NCI-H2107 (cell line): ENCODE measurements at regions not wholly inside any gene's neighbourhood (a gene's known extent, or its start where the extent isn't known, plus 50 kb on each side); places are given as distances from the start of the nearest gene placed in this dataset.

Experiments
- DNase-seq: peaks from one replicate; lab custom pipeline; 2025; lab: John Stamatoyannopoulos, UW

GRCh38 chr2:192381082-192381481 lies 186.3 kb upstream of the TMEFF2 start:
- no peak for DNase-seq

- no peak for DNase-seq
Observed at GRCh38 chr2:192379736-192380135, 185.0 kb upstream of the TMEFF2 start.

DNA sequence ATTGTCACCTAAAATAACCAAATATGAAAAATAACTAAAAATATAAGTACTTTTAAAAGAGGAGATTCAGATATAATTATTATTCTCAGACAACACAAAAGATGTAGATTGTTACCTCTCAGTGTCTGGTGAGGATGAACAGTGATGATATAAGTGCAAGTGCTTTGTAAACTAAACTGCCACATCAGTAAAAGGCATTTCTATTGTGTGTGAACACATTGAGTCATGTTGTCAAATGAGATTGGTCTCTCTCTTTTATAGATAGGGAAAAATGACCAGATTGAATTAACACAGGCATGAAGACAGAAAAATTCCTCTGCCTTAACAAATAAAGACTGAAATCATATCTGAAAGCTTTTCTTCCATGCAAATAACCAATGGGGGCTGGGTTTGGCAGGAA lies 182.4 kb upstream of the TMEFF2 start:
- DNase-seq: no peak

GRCh38 chr2:192373754-192374153 lies 179.0 kb upstream of the TMEFF2 start:
- no peak for DNase-seq

GRCh38 chr2:192373221-192373620 lies 178.5 kb upstream of the TMEFF2 start:
- DNase-seq: no peak

- no peak for DNase-seq
Observed at GRCh38 chr2:192369969-192370368, 175.2 kb upstream of the TMEFF2 start.

DNA sequence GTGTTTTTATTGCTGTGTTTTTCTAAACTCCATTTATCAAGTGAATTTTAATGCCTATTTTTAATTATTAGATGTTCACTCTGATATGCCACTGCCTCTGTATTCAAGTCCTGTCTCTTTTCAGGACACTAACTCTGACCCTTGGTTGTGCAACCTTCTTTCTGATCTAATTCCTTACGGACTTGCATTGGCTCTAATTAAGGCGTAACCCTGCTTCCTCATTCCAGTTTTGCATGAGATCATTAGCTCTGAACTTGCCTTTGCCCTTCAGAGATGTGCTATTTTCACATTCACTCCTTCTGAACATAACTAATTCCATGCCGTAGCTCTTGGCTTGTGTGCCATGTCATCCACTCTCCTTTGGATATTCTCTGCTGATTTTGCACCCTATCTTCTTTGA lies 162.5 kb upstream of the TMEFF2 start:
- no peak for DNase-seq

- no peak for DNase-seq
Observed at GRCh38 chr2:192354512-192355244, 159.9 kb upstream of the TMEFF2 start.

- DNase-seq: no peak
Observed at GRCh38 chr2:192347542-192347941, 152.8 kb upstream of the TMEFF2 start.

GRCh38 chr2:192345287-192345686 lies 150.6 kb upstream of the TMEFF2 start:
- DNase-seq: no peak

DNA sequence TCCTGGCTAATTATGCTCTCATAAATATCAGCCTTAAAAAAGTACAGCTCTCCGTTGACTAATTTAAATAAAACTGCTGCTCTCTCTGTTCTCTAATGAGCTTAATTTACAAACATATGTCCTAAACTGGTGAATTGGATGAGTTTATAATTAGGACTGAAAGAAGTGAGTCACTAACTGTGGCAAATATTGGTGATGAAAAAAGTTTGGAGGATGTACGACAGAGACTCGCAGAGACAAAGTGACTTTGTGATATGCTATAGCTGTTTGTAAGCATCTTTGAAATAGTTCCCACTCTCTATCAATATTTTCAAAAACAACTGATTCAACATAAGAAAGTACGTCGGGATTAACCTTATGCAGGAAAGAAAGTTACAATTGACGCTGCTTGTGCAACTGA lies 138.9 kb upstream of the TMEFF2 start:
- no peak for DNase-seq

- DNase-seq: no peak
Observed at GRCh38 chr2:192328297-192328696, 133.6 kb upstream of the TMEFF2 start.

DNA sequence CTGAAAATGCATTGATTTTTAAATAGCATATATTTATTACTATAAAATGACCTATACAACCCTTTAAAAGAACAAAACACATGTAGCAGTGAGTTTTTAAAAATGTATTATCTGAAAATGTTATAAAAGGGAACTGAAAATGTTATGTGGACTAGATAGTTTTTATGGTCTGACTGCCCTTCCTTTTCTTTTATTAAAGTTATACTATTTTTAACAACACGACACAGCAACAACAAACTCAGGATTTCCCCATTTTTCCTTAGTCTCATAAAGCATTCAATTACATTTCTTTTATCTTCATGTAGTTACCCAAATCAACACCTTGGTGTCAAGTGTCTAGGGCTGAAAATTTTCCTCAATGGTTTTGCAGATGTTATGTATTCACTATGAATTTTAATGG lies 132.8 kb upstream of the TMEFF2 start:
- DNase-seq: no peak

GRCh38 chr2:192315543-192315942 lies 120.8 kb upstream of the TMEFF2 start:
- no peak for DNase-seq

GRCh38 chr2:192314800-192315481 lies 120.2 kb upstream of the TMEFF2 start:
- DNase-seq: no peak

- DNase-seq: no peak
Observed at GRCh38 chr2:192313773-192314172, 119.0 kb upstream of the TMEFF2 start.

DNA sequence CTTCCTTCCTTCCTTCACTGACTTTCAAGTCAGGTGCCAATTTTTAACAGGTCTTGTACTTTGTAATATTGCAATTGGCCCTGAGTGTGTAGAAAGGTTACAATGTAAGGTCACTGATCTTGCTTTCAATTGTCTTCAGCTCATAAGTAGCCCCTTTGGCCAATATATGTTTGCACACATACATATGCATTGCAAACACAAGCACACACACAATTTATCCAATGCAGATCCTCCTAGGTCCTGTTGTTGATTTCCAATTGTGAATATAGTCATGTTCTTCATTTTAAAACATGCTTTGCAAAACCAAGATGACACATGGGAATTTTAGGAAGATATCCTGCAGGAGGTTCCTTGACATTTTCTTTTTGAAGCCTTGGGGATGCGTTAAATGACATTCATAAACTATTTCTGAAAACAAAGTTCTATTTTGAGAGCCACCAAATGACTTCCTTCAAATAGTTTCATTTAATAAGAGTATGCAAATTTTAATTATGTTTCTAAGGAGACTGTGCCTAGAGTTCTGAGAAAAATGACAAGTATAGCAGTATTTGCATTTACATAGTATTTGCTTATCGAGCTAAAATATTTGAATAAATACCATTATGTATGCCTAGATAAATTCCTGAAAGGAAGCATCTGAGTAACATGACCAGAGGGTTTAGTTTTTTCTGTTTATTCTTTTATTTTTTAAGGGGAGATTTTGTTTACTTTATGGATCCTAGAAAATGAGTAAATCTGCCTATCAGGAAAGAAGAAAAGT lies 117.1 kb upstream of the TMEFF2 start:
- no peak for DNase-seq

GRCh38 chr2:192307530-192307929 lies 112.8 kb upstream of the TMEFF2 start:
- no peak for DNase-seq

GRCh38 chr2:192298664-192299063 lies 103.9 kb upstream of the TMEFF2 start:
- DNase-seq: no peak

- no peak for DNase-seq
Observed at GRCh38 chr2:192292478-192292877, 97.7 kb upstream of the TMEFF2 start.

DNA sequence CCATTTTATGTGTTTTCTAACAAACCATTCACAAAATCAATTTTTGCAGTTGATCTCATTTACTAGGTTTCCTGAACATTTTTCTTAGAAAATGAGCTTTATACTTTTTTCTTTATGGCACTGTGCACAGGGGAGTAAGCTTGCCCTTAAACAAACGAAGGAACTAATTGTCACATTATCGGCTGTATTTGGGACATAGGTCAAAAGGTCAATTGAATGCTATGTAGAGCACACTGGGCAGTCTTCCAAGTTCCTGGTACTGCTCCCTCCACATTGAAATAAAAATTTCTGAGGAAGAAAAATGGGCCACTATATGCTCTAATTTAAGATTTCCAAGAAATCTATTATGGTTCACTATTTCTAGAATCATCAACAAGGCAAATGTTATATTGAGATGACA lies 93.6 kb upstream of the TMEFF2 start:
- no peak for DNase-seq

DNA sequence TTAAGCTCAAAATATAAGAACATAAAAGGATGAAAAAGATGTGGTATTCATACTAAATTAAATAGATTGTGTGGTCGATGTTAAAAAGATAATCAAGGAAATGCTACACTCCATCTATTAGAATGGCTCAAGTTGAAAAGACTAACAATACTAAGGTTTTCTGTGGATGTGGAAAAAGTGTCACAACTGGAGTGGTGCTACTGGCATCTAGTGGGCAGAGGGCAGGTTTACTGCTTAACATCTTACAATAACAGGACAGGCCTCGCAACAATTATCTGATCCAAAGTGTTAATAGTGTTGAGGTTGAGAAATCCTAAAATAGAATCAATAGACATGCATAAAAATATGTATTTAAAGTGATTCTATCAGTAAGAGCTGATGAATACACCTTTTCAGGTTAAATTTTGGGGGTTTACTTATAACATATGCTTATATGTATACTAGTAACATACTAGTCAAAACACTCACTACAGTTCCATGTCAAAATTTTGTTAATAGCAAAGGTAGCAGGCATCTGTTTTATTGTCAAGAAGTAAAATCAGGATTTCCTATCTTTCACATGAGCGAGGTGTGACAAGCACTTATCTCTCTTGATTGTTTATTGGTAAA lies 91.5 kb upstream of the TMEFF2 start:
- DNase-seq: no peak

GRCh38 chr2:192283450-192283849 lies 88.7 kb upstream of the TMEFF2 start:
- no peak for DNase-seq
